Erythroblast (primary cell): ENCODE measurements at regions not wholly inside any gene's neighbourhood (a gene's known extent, or its start where the extent isn't known, plus 50 kb on each side); places are given as distances from the start of the nearest gene placed in this dataset.
A peak's percentile ranks its signal among the peaks of the same experiment; 100 is the strongest.
"Not testable (repeated sequence)": the region's sequence is repeated elsewhere in the genome, so short reads cannot be mapped to it uniquely, and the experiment has no call there.

Experiments
- DNase-seq, 2 experiments: peaks; one replicate each; lab custom pipeline; 2025; lab: John Stamatoyannopoulos, UW
- GATA1 ChIP-seq: IDR thresholded peaks from 2 replicates; pipeline ENCODE4 v1.6.1; 2011; ENCODE audit warnings: low read depth, mild to moderate bottlenecking, control low read depth, low read length, moderate library complexity
- POLR2A ChIP-seq: IDR thresholded peaks from 2 replicates; pipeline ENCODE4 v1.6.1; 2011; ENCODE audit warnings: mild to moderate bottlenecking, low read length

GRCh38 chr3:177451301-177451750 lies 254.0 kb upstream of the TBL1XR1 start:
- TF ChIP-seq GATA1 (no peak), POLR2A (no peak)

GRCh38 chr3:177451864-177452830 lies 254.9 kb upstream of the TBL1XR1 start:
- DNase-seq, result peak in 1 of 2 experiments; percentile 23
- no peak for TF ChIP-seq GATA1
- TF ChIP-seq POLR2A, result no peak

More at GRCh38 chr3:177451301-177451750, 254.0 kb upstream of the TBL1XR1 start:
- no peak for DNase-seq

GRCh38 chr3:177452831-177453450 lies 255.7 kb upstream of the TBL1XR1 start:
- no peak for DNase-seq
- TF ChIP-seq POLR2A (no peak), GATA1 (no peak)

- TF ChIP-seq GATA1 (no peak), POLR2A (no peak)
- no peak for DNase-seq
These were observed 256.2 kb upstream of the TBL1XR1 start for GRCh38 chr3:177453451-177453844.

- DNase-seq, result peak; percentile 18 to 61
These were observed 259.9 kb upstream of the TBL1XR1 start for GRCh38 chr3:177457204-177457603.

- no peak for DNase-seq
These were observed 262.1 kb upstream of the TBL1XR1 start for GRCh38 chr3:177459401-177459800.

GRCh38 chr3:177460047-177460446 lies 262.8 kb upstream of the TBL1XR1 start:
- no peak for DNase-seq
- TF ChIP-seq POLR2A (no peak), GATA1 (no peak)

More at GRCh38 chr3:177459401-177459800, 262.1 kb upstream of the TBL1XR1 start:
- TF ChIP-seq GATA1 (no peak), POLR2A (no peak)

- TF ChIP-seq POLR2A, result no peak
- no peak for TF ChIP-seq GATA1
- no peak for DNase-seq
These were observed 264.5 kb upstream of the TBL1XR1 start for GRCh38 chr3:177461765-177462164.

- not testable (repeated sequence) for DNase-seq
These were observed 266.1 kb upstream of the TBL1XR1 start for GRCh38 chr3:177463341-177463740.

- DNase-seq, result no peak
These were observed 266.6 kb upstream of the TBL1XR1 start for GRCh38 chr3:177463863-177464262.

GRCh38 chr3:177464392-177465256 lies 267.3 kb upstream of the TBL1XR1 start:
- TF ChIP-seq GATA1 (no peak), POLR2A (no peak)
- DNase-seq, result no peak

More at GRCh38 chr3:177463863-177464262, 266.6 kb upstream of the TBL1XR1 start:
- TF ChIP-seq GATA1 (no peak), POLR2A (no peak)

GRCh38 chr3:177465257-177465642 lies 268.0 kb upstream of the TBL1XR1 start:
- DNase-seq, result no peak
- TF ChIP-seq GATA1 (no peak), POLR2A (no peak)

GRCh38 chr3:177466074-177466473 lies 268.8 kb upstream of the TBL1XR1 start:
- TF ChIP-seq GATA1 (no peak), POLR2A (no peak)
- no peak for DNase-seq

- not testable (repeated sequence) for DNase-seq
These were observed 269.3 kb upstream of the TBL1XR1 start for GRCh38 chr3:177466622-177467021.
